ENCODE measurements at regions not wholly inside any gene's neighbourhood (a gene's known extent, or its start where the extent isn't known, plus 50 kb on each side); places are given as distances from the start of the nearest gene placed in this dataset.

DNA sequence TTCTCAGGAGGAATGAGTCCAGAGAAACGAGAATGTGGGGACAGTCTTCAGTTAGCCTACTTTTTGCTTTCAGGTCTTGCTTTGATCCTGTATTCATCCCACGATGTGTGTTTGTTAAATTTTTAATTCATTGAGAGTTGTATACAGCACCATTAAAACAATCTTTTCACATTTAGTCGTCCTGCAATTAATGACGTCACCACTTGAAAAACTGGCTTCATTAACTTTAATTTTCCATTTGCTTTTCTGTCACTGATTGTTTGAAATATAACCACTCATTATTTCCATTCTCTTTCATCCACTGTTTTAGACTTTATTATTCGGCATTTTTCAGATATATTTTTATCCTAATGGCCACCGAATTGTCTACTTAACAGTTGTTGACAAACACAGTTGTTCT, 146.9 kb downstream of the TFEC start:
- TF ChIP-seq, protein P1, sequence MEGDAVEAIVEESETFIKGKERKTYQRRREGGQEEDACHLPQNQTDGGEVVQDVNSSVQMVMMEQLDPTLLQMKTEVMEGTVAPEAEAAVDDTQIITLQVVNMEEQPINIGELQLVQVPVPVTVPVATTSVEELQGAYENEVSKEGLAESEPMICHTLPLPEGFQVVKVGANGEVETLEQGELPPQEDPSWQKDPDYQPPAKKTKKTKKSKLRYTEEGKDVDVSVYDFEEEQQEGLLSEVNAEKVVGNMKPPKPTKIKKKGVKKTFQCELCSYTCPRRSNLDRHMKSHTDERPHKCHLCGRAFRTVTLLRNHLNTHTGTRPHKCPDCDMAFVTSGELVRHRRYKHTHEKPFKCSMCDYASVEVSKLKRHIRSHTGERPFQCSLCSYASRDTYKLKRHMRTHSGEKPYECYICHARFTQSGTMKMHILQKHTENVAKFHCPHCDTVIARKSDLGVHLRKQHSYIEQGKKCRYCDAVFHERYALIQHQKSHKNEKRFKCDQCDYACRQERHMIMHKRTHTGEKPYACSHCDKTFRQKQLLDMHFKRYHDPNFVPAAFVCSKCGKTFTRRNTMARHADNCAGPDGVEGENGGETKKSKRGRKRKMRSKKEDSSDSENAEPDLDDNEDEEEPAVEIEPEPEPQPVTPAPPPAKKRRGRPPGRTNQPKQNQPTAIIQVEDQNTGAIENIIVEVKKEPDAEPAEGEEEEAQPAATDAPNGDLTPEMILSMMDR (IDR thresholded peaks at IDR 0.05; ENCODE audit: low read depth, low read length), result no peak
- DNase-seq (ENCODE audit: low read depth in 2 of 2), result no peak
- no peak overlapping the region for H3K4me3 ChIP-seq (replicated peaks in 1 of 2; ENCODE audit: low read depth in 2 of 2, low read length in 2 of 2)

GRCh38 chr7:115881476-115881875, 149.1 kb downstream of the TFEC start:
- no peak overlapping the region for H3K4me3 ChIP-seq (replicated peaks in 1 of 2; ENCODE audit: low read depth in 2 of 2, low read length in 2 of 2)
- TF ChIP-seq, protein P1 (IDR thresholded peaks at IDR 0.05; ENCODE audit: low read depth, low read length), result no peak
- DNase-seq (ENCODE audit: low read depth in 2 of 2), result no peak

DNA sequence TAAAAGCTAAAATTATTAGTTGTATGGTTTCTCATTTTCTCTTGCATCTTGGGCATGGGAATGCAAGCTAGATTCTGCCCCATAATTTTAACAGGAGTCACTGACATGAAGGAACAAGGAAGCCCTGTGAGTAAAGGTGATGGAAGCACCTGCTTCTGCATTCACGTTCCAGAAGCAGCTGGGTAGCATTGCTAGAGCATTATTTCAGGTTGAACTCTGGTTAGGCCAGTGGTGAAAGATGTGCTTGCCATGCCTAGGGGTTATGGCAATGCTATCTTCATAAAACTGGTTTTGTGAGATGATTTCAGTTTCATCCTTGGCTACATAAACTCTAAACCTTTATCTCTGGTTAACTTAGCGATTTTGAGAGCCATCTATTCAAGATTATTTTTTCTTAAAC, 151.4 kb downstream of the TFEC start:
- TF ChIP-seq, protein P1 (IDR thresholded peaks at IDR 0.05; ENCODE audit: low read depth, low read length), result no peak
- no peak overlapping the region for H3K4me3 ChIP-seq (replicated peaks in 1 of 2; ENCODE audit: low read depth in 2 of 2, low read length in 2 of 2)
- no peak for DNase-seq (ENCODE audit: low read depth in 2 of 2)

- no peak for DNase-seq (ENCODE audit: low read depth in 2 of 2)
- no peak overlapping the region for H3K4me3 ChIP-seq (replicated peaks in 1 of 2; ENCODE audit: low read depth in 2 of 2, low read length in 2 of 2)
- TF ChIP-seq, protein P1 (IDR thresholded peaks at IDR 0.05; ENCODE audit: low read depth, low read length), result no peak
Observed at GRCh38 chr7:115869801-115870200, 160.8 kb downstream of the TFEC start.

GRCh38 chr7:115869190-115869589, 161.4 kb downstream of the TFEC start:
- DNase-seq (ENCODE audit: low read depth in 2 of 2), result no peak
- TF ChIP-seq, protein P1 (IDR thresholded peaks at IDR 0.05; ENCODE audit: low read depth, low read length), result no peak
- H3K4me3 ChIP-seq (replicated peaks in 1 of 2; ENCODE audit: low read depth in 2 of 2, low read length in 2 of 2), result no peak overlapping the region

GRCh38 chr7:115868369-115868768, 162.2 kb downstream of the TFEC start:
- TF ChIP-seq, protein P1 (IDR thresholded peaks at IDR 0.05; ENCODE audit: low read depth, low read length), result no peak
- H3K4me3 ChIP-seq (replicated peaks in 1 of 2; ENCODE audit: low read depth in 2 of 2, low read length in 2 of 2), result no peak overlapping the region
- DNase-seq (ENCODE audit: low read depth in 2 of 2), result no peak

DNA sequence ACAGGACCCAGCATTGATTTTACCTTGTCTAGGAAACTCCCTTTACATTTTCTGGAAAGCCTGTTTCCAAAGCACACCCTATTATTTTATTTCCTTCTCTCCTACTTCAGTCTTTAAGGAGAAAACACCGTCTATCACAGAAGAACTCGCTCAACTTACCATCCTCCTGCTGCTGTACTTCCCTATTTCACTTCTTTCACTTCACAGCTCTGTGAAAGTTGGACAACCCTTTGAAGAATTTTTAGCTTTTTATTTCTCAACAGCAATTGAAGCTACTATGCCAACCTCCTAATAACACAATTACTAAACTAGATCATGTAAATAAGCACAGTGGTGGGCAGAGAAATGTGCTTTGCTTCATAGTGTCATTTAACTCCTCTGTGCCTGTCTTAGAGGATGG, 166.5 kb downstream of the TFEC start:
- H3K4me3 ChIP-seq (replicated peaks in 1 of 2; ENCODE audit: low read depth in 2 of 2, low read length in 2 of 2), result no peak overlapping the region
- TF ChIP-seq, protein P1 (IDR thresholded peaks at IDR 0.05; ENCODE audit: low read depth, low read length), result no peak
- DNase-seq (ENCODE audit: low read depth in 2 of 2), result no peak
